ENCODE measurements at regions not wholly inside any gene's neighbourhood (a gene's known extent, or its start where the extent isn't known, plus 50 kb on each side); places are given as distances from the start of the nearest gene placed in this dataset.

GRCh38 chr18:44213293-44213692 lies 467.4 kb upstream of the SETBP1 start:
- Histone ChIP-seq H3K27ac (no peak overlapping the region), H3K36me3 (ENCODE audit: insufficient read depth) (no peaks in the 10 kb centered on the region), H3K27me3 (ENCODE audit: insufficient read depth, low read depth) (no peaks in the 10 kb centered on the region), H3K79me2 (ENCODE audit: insufficient read depth, low read depth) (no peaks in the 10 kb centered on the region), H3K4me3 (IDR thresholded peaks at IDR 0.05; ENCODE audit: insufficient read depth, low read depth, low read length) (no peak overlapping the region), H3K4me2 (no peak overlapping the region), H3K4me1 (ENCODE audit: low read depth, poor library complexity, severe bottlenecking) (no peaks in the 10 kb centered on the region), H4K20me1 (ENCODE audit: insufficient read depth) (no peaks in the 10 kb centered on the region), H3K9ac (no peak overlapping the region), H2AFZ (ENCODE audit: low read depth) (no peak overlapping the region)
- TF ChIP-seq, protein P1, sequence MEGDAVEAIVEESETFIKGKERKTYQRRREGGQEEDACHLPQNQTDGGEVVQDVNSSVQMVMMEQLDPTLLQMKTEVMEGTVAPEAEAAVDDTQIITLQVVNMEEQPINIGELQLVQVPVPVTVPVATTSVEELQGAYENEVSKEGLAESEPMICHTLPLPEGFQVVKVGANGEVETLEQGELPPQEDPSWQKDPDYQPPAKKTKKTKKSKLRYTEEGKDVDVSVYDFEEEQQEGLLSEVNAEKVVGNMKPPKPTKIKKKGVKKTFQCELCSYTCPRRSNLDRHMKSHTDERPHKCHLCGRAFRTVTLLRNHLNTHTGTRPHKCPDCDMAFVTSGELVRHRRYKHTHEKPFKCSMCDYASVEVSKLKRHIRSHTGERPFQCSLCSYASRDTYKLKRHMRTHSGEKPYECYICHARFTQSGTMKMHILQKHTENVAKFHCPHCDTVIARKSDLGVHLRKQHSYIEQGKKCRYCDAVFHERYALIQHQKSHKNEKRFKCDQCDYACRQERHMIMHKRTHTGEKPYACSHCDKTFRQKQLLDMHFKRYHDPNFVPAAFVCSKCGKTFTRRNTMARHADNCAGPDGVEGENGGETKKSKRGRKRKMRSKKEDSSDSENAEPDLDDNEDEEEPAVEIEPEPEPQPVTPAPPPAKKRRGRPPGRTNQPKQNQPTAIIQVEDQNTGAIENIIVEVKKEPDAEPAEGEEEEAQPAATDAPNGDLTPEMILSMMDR (conservative IDR thresholded peaks at IDR 0.05; ENCODE audit: low read depth, low read length) = no peak

GRCh38 chr18:44214396-44214795 lies 466.3 kb upstream of the SETBP1 start:
- H2AFZ ChIP-seq (ENCODE audit: low read depth) = no peak overlapping the region
- TF ChIP-seq, protein P1 (conservative IDR thresholded peaks at IDR 0.05; ENCODE audit: low read depth, low read length) = no peak

DNA sequence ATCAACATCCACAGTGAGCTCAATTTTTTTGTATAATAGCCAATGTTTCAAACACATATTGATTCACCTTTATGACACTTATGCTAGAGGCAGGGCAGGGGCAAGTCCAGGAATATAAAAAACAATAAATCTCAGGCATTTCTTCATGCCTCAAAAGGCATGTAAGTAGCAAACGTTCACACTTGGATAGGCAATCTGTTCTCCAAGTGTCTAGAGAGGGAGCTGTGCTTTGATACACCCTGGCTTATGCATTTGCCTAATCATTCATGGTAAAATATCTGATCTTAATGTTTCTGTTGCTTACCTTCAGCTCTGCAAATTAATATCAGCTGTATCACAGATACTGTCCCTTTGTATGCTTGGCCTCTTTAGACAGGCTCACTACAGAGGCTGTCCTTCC lies 464.5 kb upstream of the SETBP1 start:
- TF ChIP-seq, protein P1 (conservative IDR thresholded peaks at IDR 0.05; ENCODE audit: low read depth, low read length) = no peak

More at GRCh38 chr18:44214396-44214795, 466.3 kb upstream of the SETBP1 start:
- H3K4me2 ChIP-seq = no peak overlapping the region
- H3K36me3 ChIP-seq (ENCODE audit: insufficient read depth) = no peaks in the 10 kb centered on the region
- H3K9ac ChIP-seq = no peak overlapping the region
- no peak overlapping the region for H3K27ac ChIP-seq
- no peaks in the 10 kb centered on the region for H3K27me3 ChIP-seq (ENCODE audit: insufficient read depth, low read depth)
- H4K20me1 ChIP-seq (ENCODE audit: insufficient read depth) = no peaks in the 10 kb centered on the region
- no peaks in the 10 kb centered on the region for H3K79me2 ChIP-seq (ENCODE audit: insufficient read depth, low read depth)
- no peak overlapping the region for H3K4me3 ChIP-seq (IDR thresholded peaks at IDR 0.05; ENCODE audit: insufficient read depth, low read depth, low read length)
- no peaks in the 10 kb centered on the region for H3K4me1 ChIP-seq (ENCODE audit: low read depth, poor library complexity, severe bottlenecking)

DNA sequence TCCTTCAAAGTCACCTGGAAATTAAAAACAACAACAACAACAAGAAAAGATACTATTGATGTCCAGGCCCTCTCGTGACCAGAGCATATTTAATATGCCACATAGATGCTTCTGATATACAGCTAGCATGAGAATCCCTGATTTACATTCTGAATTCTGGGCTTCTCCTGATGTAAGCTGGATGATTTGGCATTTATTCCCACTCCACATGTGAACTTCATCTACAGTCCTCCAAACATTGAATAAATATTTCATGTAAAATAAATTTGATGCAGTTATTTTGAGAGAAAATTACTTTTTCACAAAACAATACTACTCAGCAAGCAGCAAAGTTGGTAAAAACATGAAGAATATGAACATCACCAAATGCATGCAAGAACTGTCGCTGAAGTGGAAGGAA lies 453.2 kb upstream of the SETBP1 start:
- Histone ChIP-seq H3K79me2 (ENCODE audit: insufficient read depth, low read depth) (no peaks in the 10 kb centered on the region), H3K4me3 (IDR thresholded peaks at IDR 0.05; ENCODE audit: insufficient read depth, low read depth, low read length) (no peak overlapping the region), H3K9ac (no peak overlapping the region), H3K27me3 (ENCODE audit: insufficient read depth, low read depth) (no peaks in the 10 kb centered on the region), H2AFZ (ENCODE audit: low read depth) (no peak overlapping the region), H3K4me1 (ENCODE audit: low read depth, poor library complexity, severe bottlenecking) (no peaks in the 10 kb centered on the region), H3K27ac (no peak overlapping the region), H3K36me3 (ENCODE audit: insufficient read depth) (no peaks in the 10 kb centered on the region), H4K20me1 (ENCODE audit: insufficient read depth) (no peaks in the 10 kb centered on the region), H3K4me2 (no peak overlapping the region)
- TF ChIP-seq, protein P1 (conservative IDR thresholded peaks at IDR 0.05; ENCODE audit: low read depth, low read length) = no peak

More for the DNA sequence above, 464.5 kb upstream of the SETBP1 start:
- H3K4me2 ChIP-seq = no peak overlapping the region
- H3K4me1 ChIP-seq (ENCODE audit: low read depth, poor library complexity, severe bottlenecking) = no peaks in the 10 kb centered on the region
- no peak overlapping the region for H3K4me3 ChIP-seq (IDR thresholded peaks at IDR 0.05; ENCODE audit: insufficient read depth, low read depth, low read length)
- H4K20me1 ChIP-seq (ENCODE audit: insufficient read depth) = no peaks in the 10 kb centered on the region
- no peaks in the 10 kb centered on the region for H3K79me2 ChIP-seq (ENCODE audit: insufficient read depth, low read depth)
- H2AFZ ChIP-seq (ENCODE audit: low read depth) = no peak overlapping the region
- H3K9ac ChIP-seq = no peak overlapping the region
- H3K27ac ChIP-seq = no peak overlapping the region
- no peaks in the 10 kb centered on the region for H3K27me3 ChIP-seq (ENCODE audit: insufficient read depth, low read depth)
- no peaks in the 10 kb centered on the region for H3K36me3 ChIP-seq (ENCODE audit: insufficient read depth)

All from KMS-11 (cell line).